ENCODE measurements at regions not wholly inside any gene's neighbourhood (a gene's known extent, or its start where the extent isn't known, plus 50 kb on each side); places are given as distances from the start of the nearest gene placed in this dataset.

- TF ChIP-seq MYC (IDR thresholded peaks at IDR 0.05; ENCODE audit: insufficient read depth, insufficient read length, insufficient replicate concordance, low read length, severe bottlenecking) (no peak), NFYA (IDR thresholded peaks at IDR 0.05; ENCODE audit: borderline replicate concordance, low read depth, low read length) (no peak), BACH1 (IDR thresholded peaks at IDR 0.05; ENCODE audit: borderline replicate concordance) (no peak)
These were observed 171.2 kb downstream of the VEGFA start (continued) for GRCh38 chr6:43941174-43941573.

GRCh38 chr6:43940393-43941087, 170.5 kb downstream of the VEGFA start:
- no peak overlapping the region for H2AFZ ChIP-seq (ENCODE audit: control insufficient read depth, low read depth, low read length)
- TF ChIP-seq GATAD2B (conservative IDR thresholded peaks at IDR 0.05; ENCODE audit: low read depth) (no peak), ZBTB11 (CRISPR knock-in tag; IDR thresholded peaks at IDR 0.05) (no peak), CUX1 (IDR thresholded peaks at IDR 0.05; ENCODE audit: insufficient replicate concordance, low read depth, low read length) (no peak), MEF2A (IDR thresholded peaks at IDR 0.05; ENCODE audit: insufficient read depth, low read depth, low read length) (no peak), RCOR1 (conservative IDR thresholded peaks at IDR 0.05; ENCODE audit: low read depth, low read length) (no peak), FOXK2 (IDR thresholded peaks at IDR 0.05) (no peak)
- TF ChIP-seq, protein P1, sequence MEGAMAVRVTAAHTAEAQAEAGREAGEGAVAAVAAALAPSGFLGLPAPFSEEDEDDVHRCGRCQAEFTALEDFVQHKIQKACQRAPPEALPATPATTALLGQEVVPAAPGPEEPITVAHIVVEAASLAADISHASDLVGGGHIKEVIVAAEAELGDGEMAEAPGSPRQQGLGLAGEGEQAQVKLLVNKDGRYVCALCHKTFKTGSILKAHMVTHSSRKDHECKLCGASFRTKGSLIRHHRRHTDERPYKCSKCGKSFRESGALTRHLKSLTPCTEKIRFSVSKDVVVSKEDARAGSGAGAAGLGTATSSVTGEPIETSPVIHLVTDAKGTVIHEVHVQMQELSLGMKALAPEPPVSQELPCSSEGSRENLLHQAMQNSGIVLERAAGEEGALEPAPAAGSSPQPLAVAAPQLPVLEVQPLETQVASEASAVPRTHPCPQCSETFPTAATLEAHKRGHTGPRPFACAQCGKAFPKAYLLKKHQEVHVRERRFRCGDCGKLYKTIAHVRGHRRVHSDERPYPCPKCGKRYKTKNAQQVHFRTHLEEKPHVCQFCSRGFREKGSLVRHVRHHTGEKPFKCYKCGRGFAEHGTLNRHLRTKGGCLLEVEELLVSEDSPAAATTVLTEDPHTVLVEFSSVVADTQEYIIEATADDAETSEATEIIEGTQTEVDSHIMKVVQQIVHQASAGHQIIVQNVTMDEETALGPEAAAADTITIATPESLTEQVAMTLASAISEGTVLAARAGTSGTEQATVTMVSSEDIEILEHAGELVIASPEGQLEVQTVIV (IDR thresholded peaks at IDR 0.05; ENCODE audit: borderline replicate concordance, partially characterized antibody), result no peak

More at GRCh38 chr6:43940393-43941087, 170.5 kb downstream of the VEGFA start:
- ChIA-PET RAD21 (ENCODE audit: unreplicated experiment) (interaction anchor here (1.0 kb wide), 1 partner anchor 36 kb away, joined by 3 read pairs; no protein-coding TSS in a partner anchor), SMC1A (ENCODE audit: uncharacterized antibody, unreplicated experiment) (interaction anchor here (0.8 to 1.8 kb wide), 6 partner anchors 9 to 43 kb away, joined by 3 read pairs; no protein-coding TSS in a partner anchor), CTCF (interaction anchor here (1.2 kb wide), 1 partner anchor 12 kb away, joined by 4 read pairs; no protein-coding TSS in a partner anchor), POLR2A (interaction anchor here (1.1 kb wide), 1 partner anchor 12 kb away, joined by 3 read pairs; no protein-coding TSS in a partner anchor)
- Histone ChIP-seq H3K4me1 (ENCODE audit: control insufficient read depth, insufficient read depth, low read length) (no peaks in the 10 kb centered on the region), H3K9me3 (replicated peaks; ENCODE audit: control insufficient read depth, insufficient read depth, low read length) (peaks cover 5% of the 10 kb centered on the region; the same call in 2 of the 3 replicates), H3K4me2 (ENCODE audit: control insufficient read depth, insufficient read depth) (no peak overlapping the region), H3K27me3 (replicated peaks in 1 of 2; ENCODE audit: control insufficient read depth in 2 of 2, insufficient read depth in 2 of 2, low read length in 1 of 2) (no peaks in the 10 kb centered on the region), H4K20me1 (ENCODE audit: control insufficient read depth, insufficient read depth) (no peaks in the 10 kb centered on the region), H3K79me2 (ENCODE audit: control insufficient read depth, insufficient read depth, low read length) (no peaks in the 10 kb centered on the region), H3K27ac (ENCODE audit: control insufficient read depth, insufficient read depth) (no peak overlapping the region), H3K4me3 (no peak overlapping the region), H3K36me3 (ENCODE audit: control insufficient read depth in 2 of 2, insufficient read depth in 2 of 2, low read length in 1 of 2) (no peaks in the 10 kb centered on the region), H3K9ac (ENCODE audit: control insufficient read depth, insufficient read depth, low read length) (no peak overlapping the region)
- DNase-seq (ENCODE audit: low read depth, low spot score) (no peak), ATAC-seq (no peak), FAIRE-seq (no peak)
- no TSS peak for BruUV-seq (replicated peaks)
- 32% methylated on average over 10 of the region's 10 CpGs for WGBS (ENCODE audit: insufficient coverage, insufficient replicate concordance, low lambda C conversion rate, missing lambda C conversion rate)
- in situ Hi-C loops (cut with MboI) (no loop called here), intact Hi-C loops (cut with micrococcal nuclease; ENCODE audit: unreplicated experiment) (no loop called here)
